ENCODE measurements at regions not wholly inside any gene's neighbourhood (a gene's known extent, or its start where the extent isn't known, plus 50 kb on each side); places are given as distances from the start of the nearest gene placed in this dataset.
"Not testable (repeated sequence)": the region's sequence is repeated elsewhere in the genome, so short reads cannot be mapped to it uniquely, and the experiment has no call there.

DNA sequence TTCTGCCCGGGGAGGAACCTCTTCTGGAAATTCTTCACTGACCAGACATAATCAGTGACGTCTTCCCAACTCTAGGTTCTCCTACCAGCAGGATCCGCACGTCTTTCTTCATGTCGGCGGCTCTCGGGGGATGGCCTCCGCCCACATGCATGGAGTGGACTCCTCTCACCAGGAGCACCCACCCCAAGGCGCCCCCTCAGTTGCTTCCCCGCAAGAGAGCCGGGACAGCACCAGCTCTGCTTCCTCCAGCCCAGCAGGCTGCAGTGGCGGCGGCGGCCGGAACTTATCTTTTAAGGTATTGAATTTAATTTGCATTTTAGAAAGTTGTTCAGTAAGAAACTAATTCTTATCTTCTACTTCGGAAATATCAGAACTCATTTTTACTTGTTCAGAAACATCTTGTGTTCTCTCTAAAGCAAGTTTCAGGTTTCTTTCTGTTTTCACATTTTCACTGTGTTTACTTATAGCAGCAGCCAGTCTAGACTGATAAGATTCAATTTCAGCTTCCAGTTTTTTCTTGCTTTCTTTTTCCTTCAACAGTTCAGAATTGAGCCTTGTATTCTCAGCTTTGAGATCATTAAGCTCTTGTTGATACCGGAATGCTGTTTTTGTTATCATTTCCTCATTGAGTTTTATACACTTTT is 343.5 kb downstream of the TUBA3C start:
- TF ChIP-seq EP300, POLR2A, POLR2AphosphoS5 (IDR thresholded peaks at IDR 0.05): not testable (repeated sequence)
- TF ChIP-seq, protein P1, sequence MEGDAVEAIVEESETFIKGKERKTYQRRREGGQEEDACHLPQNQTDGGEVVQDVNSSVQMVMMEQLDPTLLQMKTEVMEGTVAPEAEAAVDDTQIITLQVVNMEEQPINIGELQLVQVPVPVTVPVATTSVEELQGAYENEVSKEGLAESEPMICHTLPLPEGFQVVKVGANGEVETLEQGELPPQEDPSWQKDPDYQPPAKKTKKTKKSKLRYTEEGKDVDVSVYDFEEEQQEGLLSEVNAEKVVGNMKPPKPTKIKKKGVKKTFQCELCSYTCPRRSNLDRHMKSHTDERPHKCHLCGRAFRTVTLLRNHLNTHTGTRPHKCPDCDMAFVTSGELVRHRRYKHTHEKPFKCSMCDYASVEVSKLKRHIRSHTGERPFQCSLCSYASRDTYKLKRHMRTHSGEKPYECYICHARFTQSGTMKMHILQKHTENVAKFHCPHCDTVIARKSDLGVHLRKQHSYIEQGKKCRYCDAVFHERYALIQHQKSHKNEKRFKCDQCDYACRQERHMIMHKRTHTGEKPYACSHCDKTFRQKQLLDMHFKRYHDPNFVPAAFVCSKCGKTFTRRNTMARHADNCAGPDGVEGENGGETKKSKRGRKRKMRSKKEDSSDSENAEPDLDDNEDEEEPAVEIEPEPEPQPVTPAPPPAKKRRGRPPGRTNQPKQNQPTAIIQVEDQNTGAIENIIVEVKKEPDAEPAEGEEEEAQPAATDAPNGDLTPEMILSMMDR (IDR thresholded peaks at IDR 0.05): not testable (repeated sequence)

Data from gastroesophageal sphincter (tissue), 3 donors.